ENCODE measurements at regions not wholly inside any gene's neighbourhood (a gene's known extent, or its start where the extent isn't known, plus 50 kb on each side); places are given as distances from the start of the nearest gene placed in this dataset.

DNA sequence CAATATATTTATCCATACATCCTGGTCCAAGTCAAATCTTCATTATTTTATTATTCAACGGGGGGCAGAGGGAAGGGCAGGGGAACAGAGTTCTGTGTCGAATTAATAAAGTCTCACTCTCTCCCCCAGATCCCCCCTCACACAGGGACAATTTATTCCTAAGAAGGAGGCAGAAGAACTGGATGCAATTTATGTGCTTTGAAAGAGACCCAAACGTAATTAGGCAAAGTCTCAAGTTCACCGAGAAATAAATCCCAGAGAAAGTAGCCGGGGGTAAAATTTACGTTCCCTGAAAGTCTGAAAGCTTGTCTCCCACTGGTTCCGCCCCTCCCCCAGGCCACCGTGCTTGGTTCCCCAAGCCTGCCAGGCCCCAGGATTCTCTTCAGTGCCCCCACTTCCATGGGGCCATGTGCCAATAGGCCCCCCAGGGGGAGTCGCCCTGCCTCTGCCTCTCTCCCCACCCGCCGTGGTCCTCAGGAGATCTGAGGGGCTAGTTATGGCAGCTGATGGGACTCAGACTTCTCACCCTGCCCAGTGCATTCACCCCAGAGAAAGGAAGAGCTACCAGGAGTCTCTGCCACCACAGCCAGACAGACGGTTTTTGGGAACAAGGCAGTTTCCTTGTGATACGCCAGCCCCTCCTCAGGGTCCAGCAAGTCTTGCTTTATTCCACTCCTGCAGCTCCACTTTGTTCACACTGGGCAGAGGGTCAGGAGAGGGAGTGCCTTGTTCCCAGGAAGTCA, 215.5 kb downstream of the CYP26B1 start:
- CTCF ChIA-PET (ENCODE audit: partially characterized antibody), result interaction anchor here (0.7 to 8.3 kb wide), 8 partner anchors 8 to 381 kb away, joined by 3 to 90 read pairs (median 7); no protein-coding TSS in a partner anchor

More for the DNA sequence above, 215.5 kb downstream of the CYP26B1 start:
- H3K27ac ChIP-seq (ENCODE audit: low read depth, low read length), result no peak overlapping the region
- H3K79me2 ChIP-seq (ENCODE audit: control insufficient read depth in 1 of 2, insufficient read depth in 2 of 2, low read length in 2 of 2), result no peaks in the 10 kb centered on the region
- H2BK120ac ChIP-seq (replicated peaks; ENCODE audit: low read depth, low read length), result no peak overlapping the region
- no peak overlapping the region for H2BK15ac ChIP-seq (ENCODE audit: low read length)
- H2BK5ac ChIP-seq (ENCODE audit: low read depth, low read length), result no peak overlapping the region
- H3K56ac ChIP-seq (replicated peaks; ENCODE audit: insufficient read length, low read depth, low read length), result no peak overlapping the region
- 95% methylated on average over 12 of the region's 13 CpGs; no CpG with 5 or more reads in 1 of the 2 experiments for WGBS, 2 experiments (ENCODE audit: extremely low coverage in 1 of 2, insufficient coverage in 1 of 2, insufficient read length in 1 of 2, insufficient replicate concordance in 2 of 2, low coverage in 1 of 2, low lambda C conversion rate in 2 of 2, missing lambda C conversion rate in 1 of 2)
- H2AFZ ChIP-seq (ENCODE audit: low read length), result no peak overlapping the region
- no peak overlapping the region for H3K9ac ChIP-seq (replicated peaks in 1 of 4; ENCODE audit: extremely low read depth in 1 of 4, low read depth in 3 of 4, low read length in 3 of 4)
- H2AK5ac ChIP-seq (ENCODE audit: low read depth, low read length), result no peak overlapping the region
- no peak overlapping the region for H3K23ac ChIP-seq (ENCODE audit: insufficient read length)
- no peak overlapping the region for H4K91ac ChIP-seq (replicated peaks; ENCODE audit: insufficient read length, low read length)
- H4K8ac ChIP-seq (ENCODE audit: extremely low read depth, insufficient read depth, low read length), result no peak overlapping the region
- no peak overlapping the region for H2BK12ac ChIP-seq (ENCODE audit: low read depth, low read length)
- H3K36me3 ChIP-seq (ENCODE audit: control insufficient read depth in 2 of 4, insufficient read depth in 4 of 4, low read length in 3 of 4), result no peaks in the 10 kb centered on the region
- H3K27me3 ChIP-seq (replicated peaks in 1 of 4; ENCODE audit: control insufficient read depth in 3 of 4, extremely low read depth in 1 of 4, insufficient read depth in 3 of 4, low read length in 3 of 4), result no peaks in the 10 kb centered on the region
- H4K20me1 ChIP-seq (replicated peaks in 1 of 2; ENCODE audit: control insufficient read depth in 1 of 2, insufficient read depth in 2 of 2, low read length in 2 of 2), result no peaks in the 10 kb centered on the region
- POLR2A ChIA-PET (ENCODE audit: partially characterized antibody), result no interaction called here
- H3K79me1 ChIP-seq (ENCODE audit: low read depth, low read length), result no peaks in the 10 kb centered on the region
- no peak overlapping the region for H3K4ac ChIP-seq (replicated peaks; ENCODE audit: insufficient read length, low read depth, low read length)
- H2BK20ac ChIP-seq (ENCODE audit: low read length), result no peak overlapping the region
- DNase-seq (ENCODE audit: low read depth in 1 of 2, low spot score in 2 of 2), result peak in 1 of 2 experiments; percentile 38
- no peak overlapping the region for H3K18ac ChIP-seq (ENCODE audit: extremely low read depth, low read length)
- H4K5ac ChIP-seq (ENCODE audit: insufficient read length, low read depth, low read length), result no peak overlapping the region
- H3K4me1 ChIP-seq (replicated peaks in 1 of 4; ENCODE audit: control insufficient read depth in 3 of 4, insufficient read depth in 4 of 4, low read length in 3 of 4), result no peaks in the 10 kb centered on the region; a peak in 1 of 7 replicates
- H3K4me3 ChIP-seq (ENCODE audit: extremely low read depth in 1 of 4, insufficient read depth in 2 of 4, low read depth in 3 of 4, low read length in 4 of 4), result no peak overlapping the region
- H3K14ac ChIP-seq (ENCODE audit: insufficient read length), result no peak overlapping the region
- no peak for FAIRE-seq
- no peaks in the 10 kb centered on the region for H3K23me2 ChIP-seq (ENCODE audit: low read depth, low read length)
- no peaks in the 10 kb centered on the region for H3K9me3 ChIP-seq (ENCODE audit: insufficient read depth in 2 of 2, low read depth in 1 of 2, low read length in 1 of 2)
- H3K4me2 ChIP-seq (ENCODE audit: insufficient read depth in 1 of 2, low read depth in 2 of 2, low read length in 2 of 2), result no peak overlapping the region
